H1 (cell line): ENCODE measurements at regions not wholly inside any gene's neighbourhood (a gene's known extent, or its start where the extent isn't known, plus 50 kb on each side); places are given as distances from the start of the nearest gene placed in this dataset.

Experiments
- CTCF ChIA-PET: fragments of 300-600 bp; sonication (Branson Sonifier 250); formaldehyde crosslinking; loops from one replicate; lab custom pipeline; 2021; ENCODE audit not compliant: partially characterized antibody; lab: Charles Lee
- POLR2A ChIA-PET: fragments of 300-600 bp; sonication (Branson Sonifier 250); formaldehyde crosslinking; loops from one replicate; lab custom pipeline; 2021; ENCODE audit warnings: inconsistent platforms; ENCODE audit not compliant: partially characterized antibody; lab: Charles Lee
- DNase-seq, 2 experiments: peaks; one replicate each; pipeline versions ENCODE4 v3.0.0 to v3.0.0-alpha.2; 2010 to 2022; ENCODE audit warnings: low spot score in 2 of 2, low read depth in 1 of 2, mixed read lengths in 1 of 2
- FAIRE-seq: peaks from 2 replicates; lab custom pipeline; 2011; peaks lifted over from hg19 to GRCh38; lab: Jason Lieb, UNC
- H2AFZ ChIP-seq: 2 replicates; pipeline ENCODE4 v1.8.1; 2012; ENCODE audit warnings: low read length, inconsistent platforms
- H2AK5ac ChIP-seq: 2 replicates; pipeline ENCODE4 v1.6.1; 2013; ENCODE audit warnings: low read depth, low read length
- H2BK120ac ChIP-seq: replicated peaks from 2 replicates; pipeline ENCODE3; 2013; ENCODE audit warnings: low read depth, low read length, inconsistent platforms
- H2BK12ac ChIP-seq: 2 replicates; pipeline ENCODE4 v1.6.1; 2013; ENCODE audit warnings: low read depth, low read length
- H2BK15ac ChIP-seq: 2 replicates; pipeline ENCODE4 v1.6.1; 2013; ENCODE audit warnings: low read length
- H2BK20ac ChIP-seq: 2 replicates; pipeline ENCODE4 v1.6.1; 2013; ENCODE audit warnings: low read length
- H2BK5ac ChIP-seq: 2 replicates; pipeline ENCODE4 v1.6.1; 2013; ENCODE audit warnings: low read depth, low read length
- H3K14ac ChIP-seq: 2 replicates; pipeline ENCODE4 v1.6.1; 2013; ENCODE audit warnings: inconsistent platforms; ENCODE audit not compliant: insufficient read length
- H3K18ac ChIP-seq: 2 replicates; pipeline ENCODE4 v1.6.1; 2013; ENCODE audit warnings: low read length; ENCODE audit errors: extremely low read depth
- H3K23ac ChIP-seq: 2 replicates; pipeline ENCODE4 v1.6.1; 2013; ENCODE audit warnings: inconsistent platforms; ENCODE audit not compliant: insufficient read length
- H3K23me2 ChIP-seq: 2 replicates; pipeline ENCODE4 v1.6.1; 2013; ENCODE audit warnings: low read depth, low read length
- H3K27ac ChIP-seq: 2 replicates; pipeline ENCODE4 v1.6.1; 2011; ENCODE audit warnings: low read depth, low read length, inconsistent platforms
- H3K27me3 ChIP-seq, 4 experiments: replicated peaks in 1 of 4; 1 replicate in 1 of 4; 2 replicates in 3 of 4; pipeline versions ENCODE4 v1.6.1 to v1.8.1; 2011 to 2013; ENCODE audit warnings: low read length in 3 of 4, mild to moderate bottlenecking in 3 of 4, inconsistent platforms in 2 of 4, mixed read lengths in 2 of 4, moderate library complexity in 1 of 4; ENCODE audit not compliant: control insufficient read depth in 3 of 4, insufficient read depth in 3 of 4; ENCODE audit errors: extremely low read depth in 1 of 4
- H3K36me3 ChIP-seq, 4 experiments: 2 replicates each; pipeline versions ENCODE4 v1.6.1 to v1.8.1; 2011 to 2013; ENCODE audit warnings: mild to moderate bottlenecking in 4 of 4, low read length in 3 of 4, moderate library complexity in 2 of 4, control low read depth in 1 of 4, inconsistent platforms in 1 of 4; ENCODE audit not compliant: insufficient read depth in 4 of 4, control insufficient read depth in 2 of 4
- H3K4ac ChIP-seq: replicated peaks from 2 replicates; pipeline ENCODE3; 2013; ENCODE audit warnings: low read length, low read depth, mixed read lengths, inconsistent platforms; ENCODE audit not compliant: insufficient read length
- H3K4me1 ChIP-seq, 4 experiments: replicated peaks in 1 of 4; 1 replicate in 1 of 4; 2 replicates in 3 of 4; pipeline versions ENCODE4 v1.6.1 to v1.8.1; 2011 to 2013; ENCODE audit warnings: low read length in 3 of 4, inconsistent platforms in 2 of 4, mixed read lengths in 1 of 4; ENCODE audit not compliant: insufficient read depth in 4 of 4, control insufficient read depth in 3 of 4
- H3K4me2 ChIP-seq, 2 experiments: 2 replicates each; pipeline versions ENCODE4 v1.6.1 to v1.8.1; 2011 to 2013; ENCODE audit warnings: low read depth in 2 of 2, low read length in 2 of 2, control low read depth in 1 of 2, inconsistent platforms in 1 of 2, mild to moderate bottlenecking in 1 of 2; ENCODE audit not compliant: insufficient read depth in 1 of 2
- H3K4me3 ChIP-seq, 4 experiments: fragments of 200-600, 300-600 bp in 1 of 4; sonication (generic), shearing (Covaris generic), sonication (Bioruptor Twin) in 1 of 4; 2 replicates each; pipeline versions ENCODE4 v1.5.1 to v1.8.1; 2011 to 2016; ENCODE audit warnings: low read length in 4 of 4, low read depth in 3 of 4, control low read depth in 2 of 4, inconsistent platforms in 2 of 4, mild to moderate bottlenecking in 2 of 4, mixed read lengths in 1 of 4, moderate library complexity in 1 of 4; ENCODE audit not compliant: insufficient read depth in 2 of 4; ENCODE audit errors: extremely low read depth in 1 of 4
- H3K56ac ChIP-seq: replicated peaks from 2 replicates; pipeline ENCODE3; 2013; ENCODE audit warnings: low read depth, mild to moderate bottlenecking, mixed read lengths, low read length, inconsistent platforms; ENCODE audit not compliant: insufficient read length
- H3K79me1 ChIP-seq: 2 replicates; pipeline ENCODE4 v1.6.1; 2013; ENCODE audit warnings: low read depth, low read length, control low read depth
- H3K79me2 ChIP-seq, 2 experiments: 2 replicates each; pipeline versions ENCODE4 v1.6.1 to v1.8.1; 2012 to 2013; ENCODE audit warnings: low read length in 2 of 2, mild to moderate bottlenecking in 2 of 2, inconsistent platforms in 1 of 2; ENCODE audit not compliant: insufficient read depth in 2 of 2, control insufficient read depth in 1 of 2
- H3K9ac ChIP-seq, 4 experiments: replicated peaks in 1 of 4; 1 replicate in 1 of 4; 2 replicates in 3 of 4; pipeline versions ENCODE4 v1.6.1 to v1.8.1; 2011 to 2013; ENCODE audit warnings: low read depth in 3 of 4, low read length in 3 of 4, control low read depth in 2 of 4, mild to moderate bottlenecking in 2 of 4, moderate library complexity in 2 of 4, inconsistent platforms in 1 of 4; ENCODE audit errors: extremely low read depth in 1 of 4
- H3K9me3 ChIP-seq, 2 experiments: 2 replicates each; pipeline versions ENCODE4 v1.6.1 to v1.8.1; 2012 to 2013; ENCODE audit warnings: mild to moderate bottlenecking in 2 of 2, moderate library complexity in 2 of 2, control low read depth in 1 of 2, inconsistent platforms in 1 of 2, low read depth in 1 of 2, low read length in 1 of 2, mixed read lengths in 1 of 2; ENCODE audit not compliant: insufficient read depth in 2 of 2
- H4K20me1 ChIP-seq, 2 experiments: replicated peaks in 1 of 2; 2 replicates each; pipeline versions ENCODE3 to v1.8.1; 2011 to 2013; ENCODE audit warnings: inconsistent platforms in 2 of 2, low read length in 2 of 2, mild to moderate bottlenecking in 1 of 2; ENCODE audit not compliant: insufficient read depth in 2 of 2, control insufficient read depth in 1 of 2
- H4K5ac ChIP-seq: 2 replicates; pipeline ENCODE4 v1.6.1; 2013; ENCODE audit warnings: low read length, low read depth, mixed read lengths, inconsistent platforms; ENCODE audit not compliant: insufficient read length
- H4K8ac ChIP-seq: 2 replicates; pipeline ENCODE4 v1.8.0; 2013; ENCODE audit warnings: mild to moderate bottlenecking, moderate library complexity, low read length, inconsistent platforms; ENCODE audit not compliant: insufficient read depth; ENCODE audit errors: extremely low read depth
- H4K91ac ChIP-seq: replicated peaks from 2 replicates; pipeline ENCODE3; 2013; ENCODE audit warnings: low read length, mixed read lengths, inconsistent platforms; ENCODE audit not compliant: insufficient read length
- BCL11A ChIP-seq, 2 experiments: IDR thresholded peaks; one replicate each; pipeline ENCODE4 v1.6.1; 2011; ENCODE audit warnings: low read depth in 2 of 2, low read length in 2 of 2, mild to moderate bottlenecking in 2 of 2
- CHD2 ChIP-seq: IDR thresholded peaks from 2 replicates; pipeline ENCODE4 v1.6.1; 2012; ENCODE audit warnings: low read length, improper control_type of control experiment
- EP300 ChIP-seq, 2 experiments: IDR thresholded peaks; 1 replicate in 1 of 2; 2 replicates in 1 of 2; pipeline ENCODE4 v1.6.1; 2011 to 2012; ENCODE audit warnings: low read depth in 2 of 2, low read length in 2 of 2, mild to moderate bottlenecking in 2 of 2, borderline replicate concordance in 1 of 2, inconsistent platforms in 1 of 2, moderate library complexity in 1 of 2
- GTF2F1 ChIP-seq: IDR thresholded peaks from 2 replicates; pipeline ENCODE4 v1.6.1; 2012; ENCODE audit warnings: low read depth, low read length, improper control_type of control experiment, borderline replicate concordance
- HDAC2 ChIP-seq, 2 experiments: fragments of 300-600 bp in 1 of 2; sonication (generic) in 1 of 2; IDR thresholded peaks; 2 replicates each; pipeline ENCODE4 v1.6.1; 2011 to 2012; ENCODE audit warnings: low read depth in 2 of 2, low read length in 2 of 2, mild to moderate bottlenecking in 2 of 2, moderate library complexity in 2 of 2, borderline replicate concordance in 1 of 2, inconsistent platforms in 1 of 2
- JUND ChIP-seq: IDR thresholded peaks from 2 replicates; pipeline ENCODE4 v1.6.1; 2011; ENCODE audit warnings: mild to moderate bottlenecking, improper control_type of control experiment, low read length
- NRF1 ChIP-seq: IDR thresholded peaks from 2 replicates; pipeline ENCODE4 v1.6.1; 2011; ENCODE audit warnings: mild to moderate bottlenecking, low read depth, low read length, improper control_type of control experiment
- RFX5 ChIP-seq: IDR thresholded peaks from 2 replicates; pipeline ENCODE4 v1.6.1; 2011; ENCODE audit warnings: low read depth, low read length, improper control_type of control experiment, borderline replicate concordance
- RNF2 ChIP-seq: fragments of 200-900, 300-1000 bp; sonication (generic); IDR thresholded peaks from 2 replicates; pipeline ENCODE4 v1.7.1; 2016; ENCODE audit warnings: borderline replicate concordance, low read depth, mild to moderate bottlenecking, antibody characterized with exemption, low read length; ENCODE audit not compliant: poor library complexity, severe bottlenecking; ENCODE audit errors: missing control alignments
- SP2 ChIP-seq: IDR thresholded peaks from 2 replicates; pipeline ENCODE4 v1.6.1; 2012; ENCODE audit warnings: mild to moderate bottlenecking, low read length, inconsistent platforms
- TBP ChIP-seq: IDR thresholded peaks from 2 replicates; pipeline ENCODE4 v1.6.1; 2011; ENCODE audit warnings: low read depth, low read length, improper control_type of control experiment
- WGBS, 2 experiments: shearing (Covaris generic) in 1 of 2; methylation state at CpG; one replicate each; pipeline versions ENCODE4 v1.1.6 to v1.1.7; 2013 to 2015; ENCODE audit warnings: low lambda C conversion rate in 2 of 2, mixed read lengths in 2 of 2, inconsistent platforms in 1 of 2, low coverage in 1 of 2, missing lambda C conversion rate in 1 of 2; ENCODE audit not compliant: insufficient replicate concordance in 2 of 2, insufficient coverage in 1 of 2, insufficient read length in 1 of 2; ENCODE audit errors: extremely low coverage in 1 of 2, missing lambda C conversion rate in 1 of 2; 5-methylcytosine and 5-hydroxymethylcytosine counted together
- TF ChIP-seq, protein P1 (sequence below): IDR thresholded peaks from 2 replicates; pipeline ENCODE4 v1.6.1; 2011; ENCODE audit warnings: low read length, improper control_type of control experiment

DNA sequence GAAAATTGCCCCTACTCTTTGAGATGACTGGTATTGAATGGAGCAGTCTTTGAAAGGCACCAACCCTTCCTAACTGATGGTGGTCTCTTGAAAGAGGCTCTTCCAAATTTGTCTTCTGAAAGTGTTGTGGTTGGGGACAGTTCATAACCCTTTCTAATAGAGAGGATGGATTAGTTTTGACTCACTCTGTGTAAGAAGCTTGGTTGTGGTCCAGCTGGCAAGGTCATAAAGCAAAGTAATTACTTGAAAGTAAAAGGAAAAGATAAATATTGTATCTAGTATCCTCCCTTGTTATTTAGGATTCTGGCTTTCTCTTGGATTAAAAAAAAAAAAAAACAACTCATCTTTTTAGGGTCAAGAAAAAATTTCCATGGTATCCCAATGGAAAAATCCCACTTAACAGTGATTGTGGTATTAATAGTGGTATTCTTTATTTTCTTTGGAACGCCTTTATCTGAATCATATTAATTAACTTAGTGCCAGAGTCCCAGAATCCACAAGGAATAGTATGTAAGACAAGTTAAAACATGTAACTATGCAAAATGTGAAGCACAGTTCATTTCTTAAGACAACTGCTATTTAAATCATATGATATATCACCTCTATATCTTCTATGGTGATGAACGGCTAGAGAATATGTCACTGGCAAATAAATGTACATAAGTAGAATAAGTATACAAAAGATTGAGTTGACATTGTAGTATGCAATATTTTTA, 469.3 kb upstream of the CDIN1 start:
- Histone ChIP-seq H3K27me3 (peaks cover 0 to 1% (median 0%) of the 10 kb centered on the region in 4 experiments; a peak in 1 of 7 replicates), H3K4me3 (no peak overlapping the region), H2BK12ac (no peak overlapping the region), H3K36me3 (no peaks in the 10 kb centered on the region), H4K8ac (no peak overlapping the region), H3K79me1 (no peaks in the 10 kb centered on the region), H4K5ac (no peak overlapping the region), H2BK5ac (no peak overlapping the region), H2BK20ac (no peak overlapping the region), H3K4me1 (no peaks in the 10 kb centered on the region), H2AK5ac (no peak overlapping the region), H3K79me2 (no peaks in the 10 kb centered on the region), H3K9me3 (no peaks in the 10 kb centered on the region), H4K20me1 (no peaks in the 10 kb centered on the region), H2AFZ (no peak overlapping the region), H3K4ac (no peak overlapping the region), H3K18ac (no peak overlapping the region), H3K23ac (no peak overlapping the region), H3K23me2 (no peaks in the 10 kb centered on the region), H3K27ac (no peak overlapping the region), H2BK15ac (no peak overlapping the region), H2BK120ac (no peak overlapping the region), H3K4me2 (no peak overlapping the region), H4K91ac (no peak overlapping the region), H3K14ac (no peak overlapping the region), H3K56ac (no peak overlapping the region), H3K9ac (no peak overlapping the region)
- WGBS, 2 experiments = 92% methylated on average over 2 of the region's 2 CpGs; no CpG with 5 or more reads in 1 of the 2 experiments
- DNase-seq (no peak), FAIRE-seq (no peak)
- ChIA-PET POLR2A (no interaction called here), CTCF (interaction anchor here (1.3 kb wide), 1 partner anchor 22 kb away, joined by 3 read pairs; no protein-coding TSS in a partner anchor)
- TF ChIP-seq BCL11A (IDR thresholded peaks at IDR 0.05; ENCODE audit: low read depth in 2 of 2, low read length in 2 of 2) (no peak), EP300 (IDR thresholded peaks at IDR 0.05; ENCODE audit: borderline replicate concordance in 1 of 2, low read depth in 2 of 2, low read length in 2 of 2) (no peak), RFX5 (no peak), GTF2F1 (no peak), CHD2 (no peak), JUND (no peak), SP2 (no peak), NRF1 (no peak), HDAC2 (IDR thresholded peaks at IDR 0.05; ENCODE audit: borderline replicate concordance in 1 of 2, low read depth in 2 of 2, low read length in 2 of 2) (no peak), TBP (no peak), RNF2 (no peak)
- TF ChIP-seq, protein P1, sequence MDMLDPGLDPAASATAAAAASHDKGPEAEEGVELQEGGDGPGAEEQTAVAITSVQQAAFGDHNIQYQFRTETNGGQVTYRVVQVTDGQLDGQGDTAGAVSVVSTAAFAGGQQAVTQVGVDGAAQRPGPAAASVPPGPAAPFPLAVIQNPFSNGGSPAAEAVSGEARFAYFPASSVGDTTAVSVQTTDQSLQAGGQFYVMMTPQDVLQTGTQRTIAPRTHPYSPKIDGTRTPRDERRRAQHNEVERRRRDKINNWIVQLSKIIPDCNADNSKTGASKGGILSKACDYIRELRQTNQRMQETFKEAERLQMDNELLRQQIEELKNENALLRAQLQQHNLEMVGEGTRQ = no peak
